ENCODE measurements at regions not wholly inside any gene's neighbourhood (a gene's known extent, or its start where the extent isn't known, plus 50 kb on each side); places are given as distances from the start of the nearest gene placed in this dataset.

- TF ChIP-seq POLR2A (IDR thresholded peaks at IDR 0.05) (no peak), CTCF (IDR thresholded peaks at IDR 0.05) (no peak), EP300 (IDR thresholded peaks at IDR 0.05) (no peak)
Measured at GRCh38 chr6:94636780-94637385, 940.5 kb upstream of the MANEA start.

All from tibial nerve (tissue), 4 donors.